ENCODE measurements at regions not wholly inside any gene's neighbourhood (a gene's known extent, or its start where the extent isn't known, plus 50 kb on each side); places are given as distances from the start of the nearest gene placed in this dataset.
"Not testable (repeated sequence)": the region's sequence is repeated elsewhere in the genome, so short reads cannot be mapped to it uniquely, and the experiment has no call there.

DNA sequence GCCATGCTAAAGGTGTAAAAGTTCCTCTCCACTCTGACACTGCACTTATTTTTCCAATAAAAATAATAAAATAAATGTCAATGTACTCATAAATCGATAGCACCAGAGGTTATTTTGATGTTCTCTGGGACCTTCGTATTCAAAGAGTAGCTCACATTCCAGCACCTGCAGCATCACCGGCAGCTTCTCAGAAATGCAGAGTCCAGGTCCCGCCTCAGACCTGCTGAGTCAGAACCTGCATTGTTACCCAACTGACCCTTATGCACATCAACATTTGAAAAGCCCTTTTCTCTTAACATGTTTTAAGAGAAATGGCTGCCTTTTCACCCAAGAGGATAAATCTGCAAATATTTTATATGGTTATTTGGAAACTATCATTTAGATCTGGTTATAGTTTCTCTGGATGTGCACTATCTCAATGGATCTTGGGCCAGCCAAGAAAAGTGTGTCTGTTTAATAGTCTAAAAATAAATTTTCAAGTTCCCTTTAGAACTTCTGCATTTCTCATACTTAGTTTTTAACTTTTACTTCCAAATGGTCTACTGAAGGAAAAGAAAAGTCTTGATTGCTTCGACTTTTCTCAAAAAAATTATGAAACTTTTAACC lies 216.2 kb upstream of the PRDM1 start:
- H3K4me3 ChIP-seq (ENCODE audit: severe bottlenecking): no peak overlapping the region
- no peaks in the 10 kb centered on the region for H3K4me1 ChIP-seq (ENCODE audit: insufficient read depth, poor library complexity, severe bottlenecking)
- no peaks in the 10 kb centered on the region for H3K36me3 ChIP-seq (ENCODE audit: low read depth)
- no peaks in the 10 kb centered on the region for H3K9me3 ChIP-seq (ENCODE audit: severe bottlenecking)
- H3K27ac ChIP-seq (ENCODE audit: poor library complexity, severe bottlenecking): no peak overlapping the region
- ATAC-seq (ENCODE audit: low read depth) (no peak), DNase-seq (ENCODE audit: low spot score) (no peak)
- no peaks in the 10 kb centered on the region for H3K27me3 ChIP-seq (ENCODE audit: insufficient read depth, poor library complexity, severe bottlenecking)
- TF ChIP-seq, protein P1, sequence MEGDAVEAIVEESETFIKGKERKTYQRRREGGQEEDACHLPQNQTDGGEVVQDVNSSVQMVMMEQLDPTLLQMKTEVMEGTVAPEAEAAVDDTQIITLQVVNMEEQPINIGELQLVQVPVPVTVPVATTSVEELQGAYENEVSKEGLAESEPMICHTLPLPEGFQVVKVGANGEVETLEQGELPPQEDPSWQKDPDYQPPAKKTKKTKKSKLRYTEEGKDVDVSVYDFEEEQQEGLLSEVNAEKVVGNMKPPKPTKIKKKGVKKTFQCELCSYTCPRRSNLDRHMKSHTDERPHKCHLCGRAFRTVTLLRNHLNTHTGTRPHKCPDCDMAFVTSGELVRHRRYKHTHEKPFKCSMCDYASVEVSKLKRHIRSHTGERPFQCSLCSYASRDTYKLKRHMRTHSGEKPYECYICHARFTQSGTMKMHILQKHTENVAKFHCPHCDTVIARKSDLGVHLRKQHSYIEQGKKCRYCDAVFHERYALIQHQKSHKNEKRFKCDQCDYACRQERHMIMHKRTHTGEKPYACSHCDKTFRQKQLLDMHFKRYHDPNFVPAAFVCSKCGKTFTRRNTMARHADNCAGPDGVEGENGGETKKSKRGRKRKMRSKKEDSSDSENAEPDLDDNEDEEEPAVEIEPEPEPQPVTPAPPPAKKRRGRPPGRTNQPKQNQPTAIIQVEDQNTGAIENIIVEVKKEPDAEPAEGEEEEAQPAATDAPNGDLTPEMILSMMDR (IDR thresholded peaks at IDR 0.05; ENCODE audit: poor library complexity, severe bottlenecking): no peak

DNA sequence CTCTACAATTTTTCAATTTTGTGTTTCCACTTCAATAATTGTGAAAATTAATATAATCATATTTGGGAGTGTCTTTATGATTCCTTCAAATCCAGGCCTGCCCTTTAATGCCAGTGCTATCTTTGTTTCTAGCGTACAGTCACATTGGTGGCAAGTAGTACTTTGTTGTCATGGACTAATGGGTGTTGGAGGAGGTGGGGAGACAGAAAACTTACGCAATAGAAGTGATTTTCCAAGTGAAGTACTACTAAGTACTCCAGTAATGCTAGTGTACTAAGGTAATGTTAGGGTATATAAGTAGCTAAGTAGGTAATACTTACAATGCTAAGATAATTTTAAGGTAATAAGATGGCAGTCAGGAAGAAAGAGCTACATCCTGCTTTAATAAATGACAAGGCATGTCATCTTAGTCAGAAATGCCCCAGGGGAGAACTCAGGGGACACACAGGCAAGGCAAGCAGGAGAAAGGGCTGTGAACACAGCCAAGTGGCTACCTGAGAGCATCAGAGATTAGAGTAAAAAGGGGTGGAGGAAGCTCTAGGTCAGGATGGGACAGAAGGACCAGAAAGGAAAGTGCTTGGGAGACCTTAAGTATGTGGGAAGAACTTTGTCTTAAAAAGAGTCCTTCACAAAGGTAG lies 217.2 kb upstream of the PRDM1 start:
- no peaks in the 10 kb centered on the region for H3K36me3 ChIP-seq (ENCODE audit: low read depth)
- H3K9me3 ChIP-seq (ENCODE audit: severe bottlenecking): no peaks in the 10 kb centered on the region
- no peaks in the 10 kb centered on the region for H3K27me3 ChIP-seq (ENCODE audit: insufficient read depth, poor library complexity, severe bottlenecking)
- TF ChIP-seq, protein P1 (IDR thresholded peaks at IDR 0.05; ENCODE audit: poor library complexity, severe bottlenecking): no peak
- ATAC-seq (ENCODE audit: low read depth): no peak
- no peak overlapping the region for H3K4me3 ChIP-seq (ENCODE audit: severe bottlenecking)
- no peaks in the 10 kb centered on the region for H3K4me1 ChIP-seq (ENCODE audit: insufficient read depth, poor library complexity, severe bottlenecking)
- no peak overlapping the region for H3K27ac ChIP-seq (ENCODE audit: poor library complexity, severe bottlenecking)
- no peak for DNase-seq (ENCODE audit: low spot score)

DNA sequence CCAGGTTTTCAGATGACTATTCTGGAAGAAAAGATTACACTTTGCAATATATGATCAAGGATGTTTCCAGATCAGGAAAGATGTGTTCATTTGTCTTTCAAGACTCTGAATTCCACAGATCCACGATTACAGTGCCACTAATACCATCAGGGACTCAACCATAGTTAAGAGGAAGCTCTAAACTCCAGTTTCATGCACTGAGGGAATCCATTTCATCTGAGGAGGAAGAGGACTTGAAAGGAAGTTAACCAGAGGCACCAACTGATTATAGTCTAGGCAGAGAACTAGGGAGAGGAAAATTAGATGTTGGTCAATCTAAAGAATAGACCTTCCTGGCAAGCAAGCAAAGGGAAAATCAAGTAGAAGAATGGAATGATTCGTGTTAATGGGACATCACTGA lies 218.3 kb upstream of the PRDM1 start:
- no peak for DNase-seq (ENCODE audit: low spot score)
- H3K9me3 ChIP-seq (ENCODE audit: severe bottlenecking): no peaks in the 10 kb centered on the region
- no peaks in the 10 kb centered on the region for H3K4me1 ChIP-seq (ENCODE audit: insufficient read depth, poor library complexity, severe bottlenecking)
- no peaks in the 10 kb centered on the region for H3K27me3 ChIP-seq (ENCODE audit: insufficient read depth, poor library complexity, severe bottlenecking)
- TF ChIP-seq, protein P1 (IDR thresholded peaks at IDR 0.05; ENCODE audit: poor library complexity, severe bottlenecking): no peak
- H3K36me3 ChIP-seq (ENCODE audit: low read depth): no peaks in the 10 kb centered on the region
- ATAC-seq (ENCODE audit: low read depth): no peak
- H3K27ac ChIP-seq (ENCODE audit: poor library complexity, severe bottlenecking): no peak overlapping the region
- H3K4me3 ChIP-seq (ENCODE audit: severe bottlenecking): no peak overlapping the region

GRCh38 chr6:105867277-105867676 lies 218.9 kb upstream of the PRDM1 start:
- ATAC-seq (ENCODE audit: low read depth) (no peak), DNase-seq (ENCODE audit: low spot score) (no peak)
- Histone ChIP-seq H3K36me3 (ENCODE audit: low read depth) (no peaks in the 10 kb centered on the region), H3K4me3 (ENCODE audit: severe bottlenecking) (no peak overlapping the region), H3K9me3 (ENCODE audit: severe bottlenecking) (no peaks in the 10 kb centered on the region), H3K27ac (ENCODE audit: poor library complexity, severe bottlenecking) (no peak overlapping the region), H3K4me1 (ENCODE audit: insufficient read depth, poor library complexity, severe bottlenecking) (no peaks in the 10 kb centered on the region), H3K27me3 (ENCODE audit: insufficient read depth, poor library complexity, severe bottlenecking) (no peaks in the 10 kb centered on the region)
- TF ChIP-seq, protein P1 (IDR thresholded peaks at IDR 0.05; ENCODE audit: poor library complexity, severe bottlenecking): no peak

- ATAC-seq (ENCODE audit: low read depth): no peak
- no peak overlapping the region for H3K4me3 ChIP-seq (ENCODE audit: severe bottlenecking)
- H3K27me3 ChIP-seq (ENCODE audit: insufficient read depth, poor library complexity, severe bottlenecking): no peaks in the 10 kb centered on the region
Observed at GRCh38 chr6:105862936-105863607, 223.1 kb upstream of the PRDM1 start.

GRCh38 chr6:105860927-105861326 lies 225.2 kb upstream of the PRDM1 start:
- ATAC-seq (ENCODE audit: low read depth); H3K4me3 ChIP-seq (ENCODE audit: severe bottlenecking); H3K27ac ChIP-seq (ENCODE audit: poor library complexity, severe bottlenecking); H3K4me1 ChIP-seq (ENCODE audit: insufficient read depth, poor library complexity, severe bottlenecking); H3K9me3 ChIP-seq (ENCODE audit: severe bottlenecking); H3K36me3 ChIP-seq (ENCODE audit: low read depth); DNase-seq (ENCODE audit: low spot score); H3K27me3 ChIP-seq (ENCODE audit: insufficient read depth, poor library complexity, severe bottlenecking): not testable (repeated sequence)

More at GRCh38 chr6:105862936-105863607, 223.1 kb upstream of the PRDM1 start:
- TF ChIP-seq, protein P1 (IDR thresholded peaks at IDR 0.05; ENCODE audit: poor library complexity, severe bottlenecking): no peak
- Histone ChIP-seq H3K9me3 (ENCODE audit: severe bottlenecking) (no peaks in the 10 kb centered on the region), H3K4me1 (ENCODE audit: insufficient read depth, poor library complexity, severe bottlenecking) (no peaks in the 10 kb centered on the region), H3K36me3 (ENCODE audit: low read depth) (no peaks in the 10 kb centered on the region), H3K27ac (ENCODE audit: poor library complexity, severe bottlenecking) (no peak overlapping the region)
- no peak for DNase-seq (ENCODE audit: low spot score)

Measured in RWPE2 (cell line).